HFF-Myc (cell line): ENCODE measurements at regions not wholly inside any gene's neighbourhood (a gene's known extent, or its start where the extent isn't known, plus 50 kb on each side); places are given as distances from the start of the nearest gene placed in this dataset.

Experiments
- DNase-seq: peaks from one replicate; pipeline ENCODE4 v3.0.0-alpha.2; 2011; ENCODE audit warnings: low read depth; ENCODE audit errors: extremely low read depth
- H3K4me3 ChIP-seq: replicated peaks from 2 replicates; pipeline ENCODE4 v1.5.1; 2011; ENCODE audit warnings: low read depth, mild to moderate bottlenecking, control low read depth, low read length
- TF ChIP-seq, protein P1 (sequence below): IDR thresholded peaks from 2 replicates; pipeline ENCODE4 v1.5.1; 2012; ENCODE audit warnings: mild to moderate bottlenecking, low read depth, low read length, control low read depth; ENCODE audit errors: missing control alignments

DNA sequence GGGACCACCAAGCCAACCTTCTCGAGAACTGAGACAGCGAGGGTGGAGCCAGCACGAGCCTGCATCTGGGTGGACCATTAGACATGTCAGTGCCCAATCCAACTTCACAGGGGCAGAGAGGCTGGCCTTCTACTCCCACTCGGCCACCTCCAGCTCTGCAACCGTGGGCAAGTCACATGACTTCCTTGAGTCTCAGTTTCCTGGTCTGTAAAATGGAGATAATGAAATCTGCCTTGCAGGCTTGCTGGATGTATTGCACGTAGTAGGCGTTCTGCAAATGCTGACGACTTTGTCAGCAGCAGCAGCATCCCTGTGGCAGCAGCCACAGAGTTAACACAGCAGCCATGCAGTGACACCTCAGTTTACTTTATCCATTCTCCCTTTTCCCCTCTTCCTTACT, 208.9 kb downstream of the GLI2 start:
- H3K4me3 ChIP-seq, result no peak overlapping the region
- DNase-seq, result no peak
- TF ChIP-seq, protein P1, sequence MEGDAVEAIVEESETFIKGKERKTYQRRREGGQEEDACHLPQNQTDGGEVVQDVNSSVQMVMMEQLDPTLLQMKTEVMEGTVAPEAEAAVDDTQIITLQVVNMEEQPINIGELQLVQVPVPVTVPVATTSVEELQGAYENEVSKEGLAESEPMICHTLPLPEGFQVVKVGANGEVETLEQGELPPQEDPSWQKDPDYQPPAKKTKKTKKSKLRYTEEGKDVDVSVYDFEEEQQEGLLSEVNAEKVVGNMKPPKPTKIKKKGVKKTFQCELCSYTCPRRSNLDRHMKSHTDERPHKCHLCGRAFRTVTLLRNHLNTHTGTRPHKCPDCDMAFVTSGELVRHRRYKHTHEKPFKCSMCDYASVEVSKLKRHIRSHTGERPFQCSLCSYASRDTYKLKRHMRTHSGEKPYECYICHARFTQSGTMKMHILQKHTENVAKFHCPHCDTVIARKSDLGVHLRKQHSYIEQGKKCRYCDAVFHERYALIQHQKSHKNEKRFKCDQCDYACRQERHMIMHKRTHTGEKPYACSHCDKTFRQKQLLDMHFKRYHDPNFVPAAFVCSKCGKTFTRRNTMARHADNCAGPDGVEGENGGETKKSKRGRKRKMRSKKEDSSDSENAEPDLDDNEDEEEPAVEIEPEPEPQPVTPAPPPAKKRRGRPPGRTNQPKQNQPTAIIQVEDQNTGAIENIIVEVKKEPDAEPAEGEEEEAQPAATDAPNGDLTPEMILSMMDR, result no peak

GRCh38 chr2:120945091-120945490, 209.4 kb downstream of the GLI2 start:
- TF ChIP-seq, protein P1, result no peak
- H3K4me3 ChIP-seq, result no peak overlapping the region
- no peak for DNase-seq

GRCh38 chr2:120945832-120946499, 210.3 kb downstream of the GLI2 start:
- no peak for DNase-seq
- TF ChIP-seq, protein P1, result no peak
- H3K4me3 ChIP-seq, result no peak overlapping the region

DNA sequence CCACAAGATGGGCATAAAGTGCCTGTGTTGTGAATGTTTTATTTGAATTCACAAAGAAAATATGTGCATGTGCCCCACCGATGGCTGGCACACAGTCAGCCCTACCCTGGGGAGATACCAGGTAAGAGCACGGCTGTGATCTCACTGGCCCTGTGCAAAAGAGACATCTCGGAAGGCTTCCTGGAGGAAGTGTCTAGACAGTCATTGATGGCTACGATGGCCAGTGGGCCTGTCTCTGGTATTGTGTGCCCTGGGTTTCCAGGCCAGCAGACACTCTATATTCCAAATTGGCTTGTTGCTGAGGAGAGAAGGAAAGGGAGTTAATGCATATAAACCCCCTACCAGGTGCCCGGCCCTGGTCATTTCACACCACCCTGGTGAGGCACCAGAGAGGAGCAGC, 211.7 kb downstream of the GLI2 start:
- TF ChIP-seq, protein P1, result no peak
- no peak overlapping the region for H3K4me3 ChIP-seq
- no peak for DNase-seq

- TF ChIP-seq, protein P1, result no peak
- no peak for DNase-seq
- no peak overlapping the region for H3K4me3 ChIP-seq
Measured at GRCh38 chr2:120947982-120948661, 212.5 kb downstream of the GLI2 start.

- H3K4me3 ChIP-seq, result no peak overlapping the region
- TF ChIP-seq, protein P1, result no peak
- DNase-seq, result no peak
Measured at GRCh38 chr2:120948662-120949011, 213.0 kb downstream of the GLI2 start.
